ENCODE measurements at regions not wholly inside any gene's neighbourhood (a gene's known extent, or its start where the extent isn't known, plus 50 kb on each side); places are given as distances from the start of the nearest gene placed in this dataset.

- DNase-seq (ENCODE audit: low spot score) = no peak
Observed at GRCh38 chr7:98556288-98556687, 60.8 kb upstream of the NPTX2 start.

GRCh38 chr7:98555403-98555802, 61.7 kb upstream of the NPTX2 start:
- in situ Hi-C loops (cut with MboI; ENCODE audit: low sequenced_read_pairs, unreplicated experiment) = no loop called here
- TF ChIP-seq CTCF (IDR thresholded peaks at IDR 0.05; ENCODE audit: borderline replicate concordance, control extremely low read depth, extremely low read depth, insufficient read depth, missing control alignments) = no peak
- DNase-seq (ENCODE audit: low spot score) = no peak

More at GRCh38 chr7:98556288-98556687, 60.8 kb upstream of the NPTX2 start:
- TF ChIP-seq CTCF (IDR thresholded peaks at IDR 0.05; ENCODE audit: borderline replicate concordance, control extremely low read depth, extremely low read depth, insufficient read depth, missing control alignments) = no peak
- in situ Hi-C loops (cut with MboI; ENCODE audit: low sequenced_read_pairs, unreplicated experiment) = no loop called here

GRCh38 chr7:98553666-98554065, 63.4 kb upstream of the NPTX2 start:
- no peak for TF ChIP-seq CTCF (IDR thresholded peaks at IDR 0.05; ENCODE audit: borderline replicate concordance, control extremely low read depth, extremely low read depth, insufficient read depth, missing control alignments)
- no peak for DNase-seq (ENCODE audit: low spot score)
- in situ Hi-C loops (cut with MboI; ENCODE audit: low sequenced_read_pairs, unreplicated experiment) = no loop called here

- DNase-seq (ENCODE audit: low spot score) = no peak
- TF ChIP-seq CTCF (IDR thresholded peaks at IDR 0.05; ENCODE audit: borderline replicate concordance, control extremely low read depth, extremely low read depth, insufficient read depth, missing control alignments) = no peak
- in situ Hi-C loops (cut with MboI; ENCODE audit: low sequenced_read_pairs, unreplicated experiment) = no loop called here
Observed at GRCh38 chr7:98551611-98552273, 65.3 kb upstream of the NPTX2 start.

- in situ Hi-C loops (cut with MboI; ENCODE audit: low sequenced_read_pairs, unreplicated experiment) = no loop called here
- TF ChIP-seq CTCF (IDR thresholded peaks at IDR 0.05; ENCODE audit: borderline replicate concordance, control extremely low read depth, extremely low read depth, insufficient read depth, missing control alignments) = no peak
- DNase-seq (ENCODE audit: low spot score) = no peak
Observed at GRCh38 chr7:98548971-98549370, 68.1 kb upstream of the NPTX2 start.

GRCh38 chr7:98548370-98548769, 68.7 kb upstream of the NPTX2 start:
- no peak for DNase-seq (ENCODE audit: low spot score)
- no peak for TF ChIP-seq CTCF (IDR thresholded peaks at IDR 0.05; ENCODE audit: borderline replicate concordance, control extremely low read depth, extremely low read depth, insufficient read depth, missing control alignments)
- in situ Hi-C loops (cut with MboI; ENCODE audit: low sequenced_read_pairs, unreplicated experiment) = no loop called here
